Loucy (cell line): ENCODE measurements at regions not wholly inside any gene's neighbourhood (a gene's known extent, or its start where the extent isn't known, plus 50 kb on each side); places are given as distances from the start of the nearest gene placed in this dataset.

Experiments
- H2AFZ ChIP-seq: fragments of 200-600 bp; sonication (generic); 2 replicates; pipeline ENCODE4 v1.6.0; 2016; ENCODE audit warnings: antibody characterized with exemption, mild to moderate bottlenecking, low read length, moderate library complexity
- H3F3A ChIP-seq: fragments of 200-600 bp; 2 replicates; pipeline ENCODE4 v1.6.0; 2016; ENCODE audit warnings: antibody characterized with exemption, low read depth, mild to moderate bottlenecking
- H3K27me3 ChIP-seq: fragments of 200-600 bp; sonication (generic); 2 replicates; pipeline ENCODE4 v1.6.1; 2014; ENCODE audit warnings: low read length, mild to moderate bottlenecking; ENCODE audit not compliant: insufficient read depth, poor library complexity, severe bottlenecking
- H3K36me3 ChIP-seq: fragments of 200-600 bp; sonication (generic); 2 replicates; pipeline ENCODE4 v1.6.1; 2016; ENCODE audit warnings: low read length; ENCODE audit not compliant: insufficient read depth
- H3K4me1 ChIP-seq: fragments of 200-600 bp; sonication (generic); 2 replicates; pipeline ENCODE4 v1.5.1; 2014; ENCODE audit warnings: low read length, mild to moderate bottlenecking; ENCODE audit not compliant: insufficient read depth, poor library complexity, severe bottlenecking
- H3K4me2 ChIP-seq: fragments of 200-600 bp; sonication (generic); 2 replicates; pipeline ENCODE4 v1.6.0; 2014; ENCODE audit warnings: antibody characterized with exemption, low read length, low read depth, mild to moderate bottlenecking; ENCODE audit not compliant: poor library complexity, severe bottlenecking
- H3K4me3 ChIP-seq: fragments of 200-600 bp; sonication (generic); 2 replicates; pipeline ENCODE4 v1.5.1; 2014; ENCODE audit warnings: low read length, mild to moderate bottlenecking, mixed read lengths; ENCODE audit not compliant: poor library complexity, severe bottlenecking
- H3K79me2 ChIP-seq: fragments of 200-600 bp; sonication (generic); 2 replicates; pipeline ENCODE4 v1.6.1; 2014; ENCODE audit warnings: low read length; ENCODE audit not compliant: insufficient read depth
- H3K9ac ChIP-seq: fragments of 200-600 bp; sonication (generic); 2 replicates; pipeline ENCODE4 v1.6.0; 2014; ENCODE audit warnings: mild to moderate bottlenecking, low read depth, low read length, moderate library complexity; ENCODE audit not compliant: poor library complexity, severe bottlenecking
- H3K9me2 ChIP-seq: fragments of 200-600 bp; sonication (generic); replicated peaks from 2 replicates; pipeline ENCODE4 v1.6.1; 2016; ENCODE audit warnings: low read depth, low read length, mixed read lengths
- H3K9me3 ChIP-seq: fragments of 200-600 bp; sonication (generic); 2 replicates; pipeline ENCODE4 v1.6.1; 2014; ENCODE audit warnings: mild to moderate bottlenecking, antibody characterized with exemption, low read length, low read depth; ENCODE audit not compliant: insufficient read depth
- H4K20me1 ChIP-seq: fragments of 200-600 bp; sonication (generic); 2 replicates; pipeline ENCODE4 v1.6.0; 2014; ENCODE audit warnings: antibody characterized with exemption, low read length, mild to moderate bottlenecking; ENCODE audit not compliant: insufficient read depth, poor library complexity, severe bottlenecking
- EZH2phosphoT487 ChIP-seq: fragments of 200-600 bp; IDR thresholded peaks from 2 replicates; pipeline ENCODE4 v1.6.1; 2018; ENCODE audit warnings: antibody characterized with exemption, mild to moderate bottlenecking, moderate library complexity, borderline replicate concordance
- TF ChIP-seq, protein P1 (sequence below): fragments of 200-600 bp; sonication (generic); conservative IDR thresholded peaks from 2 replicates; pipeline ENCODE4 v1.5.1; 2014; ENCODE audit warnings: mild to moderate bottlenecking, antibody characterized with exemption, low read length

DNA sequence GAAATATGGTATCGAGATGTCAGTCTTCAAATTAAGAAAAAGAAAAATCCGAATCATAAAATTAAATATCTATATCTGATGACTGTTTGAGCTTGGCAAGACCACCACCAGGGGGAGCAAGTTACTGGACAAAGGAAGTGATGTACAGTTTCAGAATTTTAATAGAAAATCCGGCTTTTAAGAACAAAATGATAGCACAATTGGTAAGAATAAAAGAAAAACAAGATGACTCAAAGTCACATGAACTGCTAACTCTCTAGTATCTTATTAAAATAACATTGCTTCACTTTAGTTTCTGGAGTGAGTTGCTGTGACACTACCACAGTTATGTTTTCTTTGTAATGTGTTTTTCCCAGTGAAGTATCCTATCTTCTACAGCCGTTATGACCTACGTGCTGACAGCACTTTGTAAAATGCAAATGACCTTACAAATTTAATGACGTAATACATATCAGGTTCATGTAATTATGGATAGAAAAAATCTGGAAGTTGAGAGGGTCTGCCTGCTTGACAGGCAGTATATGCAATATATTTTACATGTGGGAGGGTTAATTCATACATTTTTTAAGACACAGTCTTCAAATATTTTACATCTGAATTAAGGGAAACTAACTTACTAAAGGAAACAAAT is 405.3 kb upstream of the HS3ST5 start:
- H3K36me3 ChIP-seq, result no peaks in the 10 kb centered on the region
- H3K9me2 ChIP-seq, result no peaks in the 10 kb centered on the region
- no peak overlapping the region for H3K4me2 ChIP-seq
- no peak overlapping the region for H3K9ac ChIP-seq
- H3K79me2 ChIP-seq, result no peaks in the 10 kb centered on the region
- no peaks in the 10 kb centered on the region for H3K27me3 ChIP-seq
- no peak overlapping the region for H2AFZ ChIP-seq
- no peaks in the 10 kb centered on the region for H3K4me1 ChIP-seq
- no peak overlapping the region for H3K4me3 ChIP-seq
- no peaks in the 10 kb centered on the region for H3K9me3 ChIP-seq
- no peak for TF ChIP-seq EZH2phosphoT487
- TF ChIP-seq, protein P1, sequence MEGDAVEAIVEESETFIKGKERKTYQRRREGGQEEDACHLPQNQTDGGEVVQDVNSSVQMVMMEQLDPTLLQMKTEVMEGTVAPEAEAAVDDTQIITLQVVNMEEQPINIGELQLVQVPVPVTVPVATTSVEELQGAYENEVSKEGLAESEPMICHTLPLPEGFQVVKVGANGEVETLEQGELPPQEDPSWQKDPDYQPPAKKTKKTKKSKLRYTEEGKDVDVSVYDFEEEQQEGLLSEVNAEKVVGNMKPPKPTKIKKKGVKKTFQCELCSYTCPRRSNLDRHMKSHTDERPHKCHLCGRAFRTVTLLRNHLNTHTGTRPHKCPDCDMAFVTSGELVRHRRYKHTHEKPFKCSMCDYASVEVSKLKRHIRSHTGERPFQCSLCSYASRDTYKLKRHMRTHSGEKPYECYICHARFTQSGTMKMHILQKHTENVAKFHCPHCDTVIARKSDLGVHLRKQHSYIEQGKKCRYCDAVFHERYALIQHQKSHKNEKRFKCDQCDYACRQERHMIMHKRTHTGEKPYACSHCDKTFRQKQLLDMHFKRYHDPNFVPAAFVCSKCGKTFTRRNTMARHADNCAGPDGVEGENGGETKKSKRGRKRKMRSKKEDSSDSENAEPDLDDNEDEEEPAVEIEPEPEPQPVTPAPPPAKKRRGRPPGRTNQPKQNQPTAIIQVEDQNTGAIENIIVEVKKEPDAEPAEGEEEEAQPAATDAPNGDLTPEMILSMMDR, result peak; percentile 81
- no peaks in the 10 kb centered on the region for H4K20me1 ChIP-seq
- no peaks in the 10 kb centered on the region for H3F3A ChIP-seq

DNA sequence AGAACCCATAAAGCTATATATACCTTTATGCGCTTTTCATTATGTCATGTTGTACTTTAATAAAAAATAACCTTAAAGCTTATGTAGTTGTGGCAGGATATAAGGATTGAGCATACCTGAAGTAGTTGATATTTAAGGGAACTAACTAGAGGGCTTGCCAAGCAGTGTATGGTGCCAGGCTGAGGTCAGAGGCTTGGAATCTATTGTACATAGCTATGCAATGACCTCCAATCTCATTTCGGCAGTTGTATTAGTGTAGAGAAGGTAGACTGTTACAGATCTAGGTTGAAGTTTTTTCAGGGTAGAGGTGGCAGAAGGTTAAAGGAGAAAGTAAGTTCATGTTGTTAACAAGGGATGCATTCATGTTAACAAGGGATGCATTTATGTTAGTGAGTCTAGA is 397.7 kb upstream of the HS3ST5 start:
- Histone ChIP-seq H3K4me3 (no peak overlapping the region), H3K4me2 (no peak overlapping the region), H3K27me3 (no peaks in the 10 kb centered on the region), H3K9ac (no peak overlapping the region), H3K9me3 (no peaks in the 10 kb centered on the region), H3K79me2 (no peaks in the 10 kb centered on the region), H3K4me1 (no peaks in the 10 kb centered on the region), H3K9me2 (no peaks in the 10 kb centered on the region), H2AFZ (no peak overlapping the region), H4K20me1 (no peaks in the 10 kb centered on the region), H3F3A (no peaks in the 10 kb centered on the region), H3K36me3 (no peaks in the 10 kb centered on the region)
- TF ChIP-seq, protein P1, result no peak
- TF ChIP-seq EZH2phosphoT487, result no peak

DNA sequence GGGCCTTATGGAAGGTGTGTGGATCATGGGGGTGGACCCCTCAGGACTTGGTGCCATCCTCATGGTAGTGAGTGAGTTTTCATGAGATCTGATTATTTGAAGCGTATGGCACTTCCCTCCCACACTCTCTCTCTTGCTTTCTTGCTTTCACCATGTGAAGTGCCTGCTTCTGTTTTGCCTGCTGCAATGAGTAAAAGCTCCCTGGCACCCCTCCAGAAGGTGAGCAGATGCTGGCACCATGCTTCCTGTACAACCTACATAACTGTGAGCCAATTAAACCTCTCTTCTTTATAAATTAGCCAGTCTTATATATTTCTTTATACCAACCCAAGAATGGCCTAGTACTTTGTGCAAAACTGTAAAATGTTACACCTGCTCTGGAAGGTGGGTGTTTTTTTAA is 396.8 kb upstream of the HS3ST5 start:
- no peak for TF ChIP-seq EZH2phosphoT487
- TF ChIP-seq, protein P1, result no peak
- Histone ChIP-seq H3K9me3 (no peaks in the 10 kb centered on the region), H3K79me2 (no peaks in the 10 kb centered on the region), H2AFZ (no peak overlapping the region), H3K4me2 (no peak overlapping the region), H3K27me3 (no peaks in the 10 kb centered on the region), H3K9me2 (no peaks in the 10 kb centered on the region), H3K9ac (no peak overlapping the region), H4K20me1 (no peaks in the 10 kb centered on the region), H3K4me3 (no peak overlapping the region), H3K4me1 (no peaks in the 10 kb centered on the region), H3K36me3 (no peaks in the 10 kb centered on the region), H3F3A (no peaks in the 10 kb centered on the region)
